ENCODE measurements at regions not wholly inside any gene's neighbourhood (a gene's known extent, or its start where the extent isn't known, plus 50 kb on each side); places are given as distances from the start of the nearest gene placed in this dataset.

DNA sequence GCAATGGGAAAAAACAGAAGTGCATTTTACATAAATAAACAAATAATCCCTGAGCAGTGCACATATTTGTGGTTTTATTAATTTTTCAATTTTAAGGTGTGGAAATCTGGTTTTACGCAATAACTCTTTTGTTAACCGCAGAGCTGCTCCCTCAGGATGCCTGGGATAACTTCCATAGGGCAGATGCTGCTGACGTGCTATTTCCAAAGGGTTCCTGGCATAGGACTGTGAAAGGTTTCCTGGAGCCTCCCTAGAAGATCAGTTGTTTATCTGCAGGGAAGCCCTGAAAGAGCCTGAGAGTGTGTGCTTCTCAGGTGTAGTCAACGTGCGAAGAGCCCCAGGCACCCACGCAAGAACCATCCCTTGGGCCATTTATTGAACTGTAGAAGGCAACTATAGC, 443.5 kb downstream of the PLK2 start:
- peak; percentile 77 for DNase-seq (ENCODE audit: low read depth)
- H3K4me3 ChIP-seq (ENCODE audit: low read depth, low read length): no peak overlapping the region
- no peak for TF ChIP-seq CTCF (IDR thresholded peaks at IDR 0.05; ENCODE audit: insufficient read depth, low read depth, low read length)

- no peak overlapping the region for H3K4me3 ChIP-seq (ENCODE audit: low read depth, low read length)
- DNase-seq (ENCODE audit: low read depth): no peak
- no peak for TF ChIP-seq CTCF (IDR thresholded peaks at IDR 0.05; ENCODE audit: insufficient read depth, low read depth, low read length)
Measured at GRCh38 chr5:58015175-58015574, 444.7 kb downstream of the PLK2 start.

GRCh38 chr5:58013542-58014258, 446.2 kb downstream of the PLK2 start:
- no peak for TF ChIP-seq CTCF (IDR thresholded peaks at IDR 0.05; ENCODE audit: insufficient read depth, low read depth, low read length)
- no peak for DNase-seq (ENCODE audit: low read depth)
- H3K4me3 ChIP-seq (ENCODE audit: low read depth, low read length): no peak overlapping the region

- no peak for TF ChIP-seq CTCF (IDR thresholded peaks at IDR 0.05; ENCODE audit: insufficient read depth, low read depth, low read length)
- H3K4me3 ChIP-seq (ENCODE audit: low read depth, low read length): no peak overlapping the region
- no peak for DNase-seq (ENCODE audit: low read depth)
Measured at GRCh38 chr5:58012801-58013315, 447.0 kb downstream of the PLK2 start.

DNA sequence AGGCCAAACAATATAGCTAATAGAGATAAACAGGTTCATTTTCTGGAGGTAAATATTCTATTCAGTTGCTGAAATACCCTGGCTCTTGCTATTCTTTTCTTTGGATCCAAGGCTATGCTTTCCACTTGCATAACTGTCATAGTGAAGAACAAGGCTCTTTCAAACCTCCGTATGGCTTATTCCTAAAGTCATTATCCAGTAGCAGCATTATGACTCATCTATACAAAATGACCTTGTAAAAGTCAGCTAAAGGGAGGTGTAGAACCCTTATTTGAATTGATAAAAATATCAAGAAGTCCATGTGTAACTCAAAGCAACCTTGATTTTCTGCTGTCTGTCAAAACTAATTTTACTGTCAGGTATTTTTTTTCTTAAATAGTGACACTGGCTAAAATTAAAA, 447.8 kb downstream of the PLK2 start:
- no peak for TF ChIP-seq CTCF (IDR thresholded peaks at IDR 0.05; ENCODE audit: insufficient read depth, low read depth, low read length)
- no peak overlapping the region for H3K4me3 ChIP-seq (ENCODE audit: low read depth, low read length)
- DNase-seq (ENCODE audit: low read depth): no peak

DNA sequence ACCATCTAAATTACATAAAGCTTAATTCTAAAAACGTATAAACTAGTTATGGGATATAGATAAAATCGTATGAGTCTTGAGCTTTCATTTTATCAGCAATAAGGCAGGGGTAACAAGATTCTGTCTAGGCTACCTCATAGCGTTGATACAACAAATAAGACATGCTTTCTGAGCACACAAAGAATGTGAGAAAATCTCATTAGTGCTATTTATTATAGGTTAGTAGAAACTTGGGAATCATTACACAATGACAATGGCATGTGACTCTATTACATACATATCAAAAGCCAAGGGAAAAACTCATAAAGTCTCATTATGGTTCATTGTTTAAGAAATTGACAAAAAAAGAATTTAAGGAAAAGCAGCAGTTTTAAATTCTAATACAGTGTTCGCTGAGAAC, 448.6 kb downstream of the PLK2 start:
- DNase-seq (ENCODE audit: low read depth): no peak
- TF ChIP-seq CTCF (IDR thresholded peaks at IDR 0.05; ENCODE audit: insufficient read depth, low read depth, low read length): no peak
- H3K4me3 ChIP-seq (ENCODE audit: low read depth, low read length): no peak overlapping the region

- no peak overlapping the region for H3K4me3 ChIP-seq (ENCODE audit: low read depth, low read length)
- no peak for TF ChIP-seq CTCF (IDR thresholded peaks at IDR 0.05; ENCODE audit: insufficient read depth, low read depth, low read length)
- no peak for DNase-seq (ENCODE audit: low read depth)
Measured at GRCh38 chr5:58009754-58010153, 450.1 kb downstream of the PLK2 start.
